ENCODE measurements at regions not wholly inside any gene's neighbourhood (a gene's known extent, or its start where the extent isn't known, plus 50 kb on each side); places are given as distances from the start of the nearest gene placed in this dataset.

DNA sequence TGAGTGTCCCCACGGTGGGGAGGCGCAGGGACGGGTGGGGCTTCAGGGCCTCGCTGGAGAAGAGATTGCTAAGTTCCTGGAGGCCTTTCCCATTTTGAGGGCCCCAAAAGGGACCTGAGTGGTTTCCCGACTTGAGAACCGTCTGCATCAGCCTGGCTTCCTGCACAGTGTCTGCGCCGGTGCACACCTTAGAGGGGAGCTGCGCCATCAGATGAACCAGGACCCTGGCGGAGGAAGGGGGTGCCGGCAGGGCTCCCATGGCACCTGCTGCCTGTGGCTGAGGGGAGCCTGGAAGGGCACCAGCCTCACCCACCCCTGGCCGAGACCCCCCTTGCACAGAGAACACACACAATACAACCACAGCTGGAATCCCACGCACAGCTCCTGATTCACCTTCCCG is 465.1 kb upstream of the MYT1L start:
- no peaks in the 10 kb centered on the region for H3K36me3 ChIP-seq
- H3K27ac ChIP-seq, result no peak overlapping the region
- no peaks in the 10 kb centered on the region for H3K4me1 ChIP-seq
- TF ChIP-seq, protein P1, sequence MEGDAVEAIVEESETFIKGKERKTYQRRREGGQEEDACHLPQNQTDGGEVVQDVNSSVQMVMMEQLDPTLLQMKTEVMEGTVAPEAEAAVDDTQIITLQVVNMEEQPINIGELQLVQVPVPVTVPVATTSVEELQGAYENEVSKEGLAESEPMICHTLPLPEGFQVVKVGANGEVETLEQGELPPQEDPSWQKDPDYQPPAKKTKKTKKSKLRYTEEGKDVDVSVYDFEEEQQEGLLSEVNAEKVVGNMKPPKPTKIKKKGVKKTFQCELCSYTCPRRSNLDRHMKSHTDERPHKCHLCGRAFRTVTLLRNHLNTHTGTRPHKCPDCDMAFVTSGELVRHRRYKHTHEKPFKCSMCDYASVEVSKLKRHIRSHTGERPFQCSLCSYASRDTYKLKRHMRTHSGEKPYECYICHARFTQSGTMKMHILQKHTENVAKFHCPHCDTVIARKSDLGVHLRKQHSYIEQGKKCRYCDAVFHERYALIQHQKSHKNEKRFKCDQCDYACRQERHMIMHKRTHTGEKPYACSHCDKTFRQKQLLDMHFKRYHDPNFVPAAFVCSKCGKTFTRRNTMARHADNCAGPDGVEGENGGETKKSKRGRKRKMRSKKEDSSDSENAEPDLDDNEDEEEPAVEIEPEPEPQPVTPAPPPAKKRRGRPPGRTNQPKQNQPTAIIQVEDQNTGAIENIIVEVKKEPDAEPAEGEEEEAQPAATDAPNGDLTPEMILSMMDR (IDR thresholded peaks at IDR 0.05), result no peak
- TF ChIP-seq POLR2A (IDR thresholded peaks at IDR 0.05), result no peak
- DNase-seq, result no peak
- no peaks in the 10 kb centered on the region for H3K9me3 ChIP-seq
- H3K27me3 ChIP-seq, result no peaks in the 10 kb centered on the region
- H3K4me3 ChIP-seq (replicated peaks in 1 of 3), result no peak overlapping the region
- 74 to 91% methylated on average over 8 to 14 of the region's 14 CpGs for WGBS, 2 donors
- intact Hi-C loops (cut with DNase I), result no loop called here

DNA sequence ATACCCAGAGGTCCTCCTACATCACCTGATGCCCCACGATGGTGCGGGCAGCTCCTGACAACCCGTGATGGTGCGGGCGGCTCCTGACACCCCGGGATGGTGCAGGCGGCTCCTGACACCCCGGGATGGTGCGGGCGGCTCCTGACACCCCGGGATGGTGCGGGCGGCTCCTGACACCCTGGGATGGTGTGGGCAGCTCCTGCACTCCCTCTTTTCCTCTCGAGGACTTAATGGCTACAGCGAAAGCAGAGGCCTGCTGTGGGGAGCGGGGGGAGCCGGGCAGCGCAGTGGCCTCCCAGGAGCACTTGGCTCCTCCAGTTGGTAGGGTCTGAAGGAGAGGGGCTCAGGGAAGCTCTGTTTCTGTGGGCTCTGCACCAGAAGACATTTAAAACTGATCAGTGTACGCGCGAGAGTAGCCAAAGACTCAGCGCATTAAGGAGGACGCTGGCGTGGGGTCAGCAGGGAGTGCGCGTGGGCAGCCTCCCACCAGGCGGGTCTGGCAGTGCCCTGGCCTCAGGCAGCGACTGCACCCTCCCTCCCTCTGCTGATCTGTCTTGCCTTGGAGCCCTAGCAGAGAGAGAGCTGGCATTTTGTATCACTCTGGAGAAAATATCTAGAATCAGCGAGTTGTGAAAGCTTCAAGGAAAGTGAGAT is 464.5 kb upstream of the MYT1L start:
- WGBS, 2 donors, result 94 to 96% methylated on average over 25 to 27 of the region's 29 CpGs
- no peak for TF ChIP-seq POLR2A (IDR thresholded peaks at IDR 0.05)
- TF ChIP-seq, protein P1 (IDR thresholded peaks at IDR 0.05), result no peak
- DNase-seq, result no peak

DNA sequence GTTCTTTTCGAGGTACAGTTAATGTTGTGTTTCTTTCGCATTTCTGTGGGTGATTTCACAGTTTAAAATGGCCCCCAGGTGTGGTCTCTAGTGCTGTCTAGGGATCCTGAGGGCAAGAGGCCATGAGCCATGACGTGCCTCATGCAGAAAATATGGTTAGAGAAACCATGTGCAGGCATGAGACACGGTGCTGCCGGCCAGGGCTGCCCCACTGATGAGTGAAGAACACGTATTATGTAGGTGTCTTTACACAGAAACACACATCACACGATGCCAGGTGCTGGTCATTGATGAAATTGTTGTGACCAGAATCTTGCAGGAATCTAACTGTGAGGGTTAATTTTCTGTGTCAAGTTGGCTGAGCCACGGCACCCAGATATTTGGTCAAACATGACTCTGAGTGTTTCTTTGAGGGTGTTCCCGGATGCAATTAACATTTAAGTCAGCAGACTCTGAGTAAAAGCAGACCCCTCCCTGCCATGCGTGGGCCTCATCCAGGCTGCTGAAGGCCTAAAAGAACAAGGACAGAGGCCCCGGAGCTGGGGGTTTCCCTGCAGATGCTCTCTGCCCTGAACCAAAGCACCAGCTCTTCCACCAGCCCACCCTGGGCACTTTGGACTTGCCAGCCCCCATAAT is 463.0 kb upstream of the MYT1L start:
- intact Hi-C loops (cut with DNase I), result no loop called here
- no peaks in the 10 kb centered on the region for H3K9me3 ChIP-seq
- 78 to 83% methylated on average over 11 of the region's 11 CpGs for WGBS, 2 donors

More for the DNA sequence above, 464.5 kb upstream of the MYT1L start:
- Histone ChIP-seq H3K27ac (no peak overlapping the region), H3K4me1 (no peaks in the 10 kb centered on the region), H3K36me3 (no peaks in the 10 kb centered on the region), H3K4me3 (replicated peaks in 1 of 3) (no peak overlapping the region), H3K9me3 (no peaks in the 10 kb centered on the region), H3K27me3 (no peaks in the 10 kb centered on the region)
- intact Hi-C loops (cut with DNase I), result no loop called here

DNA sequence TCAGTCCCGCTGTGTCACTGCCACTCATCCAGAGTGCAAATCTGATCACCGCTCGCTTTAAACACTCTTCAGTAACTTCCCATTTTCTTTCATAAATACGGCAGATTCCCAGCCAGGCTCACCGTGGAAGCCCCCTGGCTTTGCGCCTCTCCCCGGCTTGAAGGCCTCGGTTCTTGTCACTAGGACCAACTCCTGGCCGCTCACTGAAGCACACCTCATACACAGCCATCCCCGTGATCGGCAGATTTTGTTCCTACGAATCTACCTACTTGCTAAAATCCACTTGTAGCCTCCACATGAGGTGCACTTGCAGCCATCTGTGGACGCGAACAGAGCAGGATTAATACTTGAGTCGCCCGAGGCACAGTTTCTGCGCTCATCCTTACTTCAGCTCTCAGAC is 462.4 kb upstream of the MYT1L start:
- intact Hi-C loops (cut with DNase I), result no loop called here
- H3K4me3 ChIP-seq (replicated peaks in 1 of 3), result no peak overlapping the region
- TF ChIP-seq, protein P1 (IDR thresholded peaks at IDR 0.05), result no peak
- TF ChIP-seq POLR2A (IDR thresholded peaks at IDR 0.05), result no peak

More for the DNA sequence above, 463.0 kb upstream of the MYT1L start:
- Histone ChIP-seq H3K36me3 (no peaks in the 10 kb centered on the region), H3K4me1 (no peaks in the 10 kb centered on the region), H3K4me3 (replicated peaks in 1 of 3) (no peak overlapping the region), H3K27ac (no peak overlapping the region), H3K27me3 (no peaks in the 10 kb centered on the region)
- TF ChIP-seq POLR2A (IDR thresholded peaks at IDR 0.05), result no peak
- TF ChIP-seq, protein P1 (IDR thresholded peaks at IDR 0.05), result no peak
- DNase-seq, result no peak

DNA sequence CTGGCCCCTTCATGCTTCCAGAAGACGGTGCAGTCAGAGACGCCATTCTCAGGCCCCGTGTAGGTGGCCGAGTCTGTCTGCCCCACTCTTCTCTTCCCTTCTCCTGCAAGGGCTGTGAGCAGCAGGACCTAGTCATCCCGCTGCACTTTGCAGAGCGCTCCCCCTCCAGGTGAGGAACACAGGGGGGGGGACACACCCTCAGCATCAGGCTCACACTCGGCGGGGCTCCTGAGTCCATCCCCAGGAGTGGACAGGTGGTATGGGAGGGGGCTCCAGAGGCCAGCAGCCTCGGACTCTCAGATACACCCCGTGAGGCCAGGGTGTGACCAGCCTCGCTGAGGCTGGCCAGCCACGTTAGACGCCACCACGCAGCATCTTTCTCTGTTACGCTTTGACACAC is 460.5 kb upstream of the MYT1L start:
- Histone ChIP-seq H3K4me1 (no peaks in the 10 kb centered on the region), H3K27me3 (no peaks in the 10 kb centered on the region), H3K36me3 (no peaks in the 10 kb centered on the region), H3K4me3 (replicated peaks in 1 of 3) (no peak overlapping the region), H3K9me3 (no peaks in the 10 kb centered on the region), H3K27ac (no peak overlapping the region)
- intact Hi-C loops (cut with DNase I), result no loop called here
- DNase-seq, result no peak
- WGBS, 2 donors, result 82 to 93% methylated on average over 11 to 14 of the region's 15 CpGs
- TF ChIP-seq POLR2A (IDR thresholded peaks at IDR 0.05), result no peak
- TF ChIP-seq, protein P1 (IDR thresholded peaks at IDR 0.05), result no peak

More for the DNA sequence above, 462.4 kb upstream of the MYT1L start:
- no peak for DNase-seq
- no peaks in the 10 kb centered on the region for H3K36me3 ChIP-seq
- H3K9me3 ChIP-seq, result no peaks in the 10 kb centered on the region
- no peaks in the 10 kb centered on the region for H3K27me3 ChIP-seq
- H3K4me1 ChIP-seq, result no peaks in the 10 kb centered on the region
- 91 to 95% methylated on average over 17 of the region's 17 CpGs for WGBS, 2 donors
- no peak overlapping the region for H3K27ac ChIP-seq

Data from thyroid gland (tissue), 4 donors.